Endothelial cell of umbilical vein (primary cell): ENCODE measurements at regions not wholly inside any gene's neighbourhood (a gene's known extent, or its start where the extent isn't known, plus 50 kb on each side); places are given as distances from the start of the nearest gene placed in this dataset.

Experiments
- BruUV-seq: library from RNA; stranded (reverse); fragments of 400-500 nt; replicated peaks from 2 replicates; lab custom pipeline; 2021; lab: Mats Ljungman, UMichigan
- CTCF ChIA-PET: fragments of 300-600, 350-600 bp; sonication (Branson Sonifier 250); formaldehyde crosslinking; loops from one replicate; lab custom pipeline; 2021; ENCODE audit warnings: antibody characterized with exemption, inconsistent platforms; lab: Charles Lee
- POLR2A ChIA-PET: fragments of 300-600, 350-600 bp; sonication (Branson Sonifier 250); formaldehyde crosslinking; loops from one replicate; lab custom pipeline; 2021; ENCODE audit warnings: antibody characterized with exemption, inconsistent platforms; lab: Charles Lee
- DNase-seq: peaks from one replicate; pipeline ENCODE4 v3.0.0-alpha.2; 2011; ENCODE audit warnings: low read depth, low spot score
- FAIRE-seq: peaks from 2 replicates; lab custom pipeline; 2011; peaks lifted over from hg19 to GRCh38; lab: Jason Lieb, UNC
- H2AFZ ChIP-seq: 2 replicates; pipeline ENCODE4 v1.6.0; 2012; ENCODE audit warnings: low read depth, low read length, control low read depth, inconsistent platforms
- H3K27ac ChIP-seq: 2 replicates; pipeline ENCODE4 v1.5.1; 2011; ENCODE audit warnings: low read depth, mild to moderate bottlenecking, control low read depth, low read length, moderate library complexity; ENCODE audit not compliant: insufficient read depth
- H3K27me3 ChIP-seq, 2 experiments: 2 replicates each; pipeline versions ENCODE4 v1.6.0 to v1.6.1; 2011; ENCODE audit warnings: low read length in 2 of 2, mixed read lengths in 1 of 2; ENCODE audit not compliant: control insufficient read depth in 2 of 2, insufficient read depth in 2 of 2
- H3K36me3 ChIP-seq, 2 experiments: 2 replicates in 1 of 2; 3 replicates in 1 of 2; pipeline ENCODE4 v1.5.1; 2011; ENCODE audit warnings: low read length in 2 of 2, mild to moderate bottlenecking in 1 of 2, moderate library complexity in 1 of 2; ENCODE audit not compliant: control insufficient read depth in 2 of 2, insufficient read depth in 2 of 2; ENCODE audit errors: extremely low read depth in 1 of 2
- H3K4me1 ChIP-seq: 3 replicates; pipeline ENCODE4 v1.5.1; 2011; ENCODE audit warnings: mild to moderate bottlenecking, low read length; ENCODE audit not compliant: control insufficient read depth, insufficient read depth; ENCODE audit errors: extremely low read depth
- H3K4me2 ChIP-seq: 2 replicates; pipeline ENCODE4 v1.6.1; 2011; ENCODE audit warnings: low read length, control low read depth, mixed read lengths; ENCODE audit not compliant: insufficient read depth
- H3K4me3 ChIP-seq, 3 experiments: fragments of 200-600 bp in 1 of 3; sonication (generic), shearing (Covaris generic) in 1 of 3; replicated peaks in 1 of 3; 2 replicates each; pipeline ENCODE4 v1.5.1; 2011 to 2016; ENCODE audit warnings: control low read depth in 3 of 3, low read length in 3 of 3, mild to moderate bottlenecking in 2 of 3, inconsistent platforms in 1 of 3, low read depth in 1 of 3, moderate library complexity in 1 of 3; ENCODE audit not compliant: insufficient read depth in 1 of 3
- H3K79me2 ChIP-seq: 2 replicates; pipeline ENCODE4 v1.6.0; 2012; ENCODE audit warnings: low read length, inconsistent platforms; ENCODE audit not compliant: control insufficient read depth, insufficient read depth
- H3K9ac ChIP-seq: replicated peaks from 2 replicates; pipeline ENCODE3; 2011; ENCODE audit warnings: low read length, control low read depth; ENCODE audit not compliant: insufficient read depth; ENCODE audit errors: extremely low read depth
- H3K9me1 ChIP-seq: replicated peaks from 3 replicates; pipeline ENCODE4 v1.6.0; 2011; ENCODE audit warnings: mild to moderate bottlenecking, low read length; ENCODE audit not compliant: control insufficient read depth, insufficient read depth; ENCODE audit errors: extremely low read depth
- H3K9me3 ChIP-seq: replicated peaks from 2 replicates; pipeline ENCODE4 v1.5.1; 2012; ENCODE audit warnings: low read length, inconsistent platforms; ENCODE audit not compliant: control insufficient read depth, insufficient read depth
- H4K20me1 ChIP-seq: replicated peaks from 2 replicates; pipeline ENCODE3; 2011; ENCODE audit warnings: mild to moderate bottlenecking, low read length; ENCODE audit not compliant: control insufficient read depth, insufficient read depth; ENCODE audit errors: extremely low read depth
- EZH2 ChIP-seq: IDR thresholded peaks from 2 replicates; pipeline ENCODE4 v1.6.1; 2012; ENCODE audit warnings: borderline replicate concordance, low read depth, mild to moderate bottlenecking, moderate library complexity, low read length, inconsistent platforms; ENCODE audit not compliant: severe bottlenecking
- FOS ChIP-seq: IDR thresholded peaks from 2 replicates; pipeline ENCODE4 v1.6.1; 2011; ENCODE audit warnings: mild to moderate bottlenecking, low read length, moderate library complexity, borderline replicate concordance; ENCODE audit not compliant: insufficient read depth
- GATA2 ChIP-seq: IDR thresholded peaks from 2 replicates; pipeline ENCODE4 v1.7.0; 2011; ENCODE audit warnings: low read depth, mild to moderate bottlenecking, moderate library complexity, mixed read lengths, low read length; ENCODE audit not compliant: insufficient read length, insufficient read depth
- JUN ChIP-seq: IDR thresholded peaks from 2 replicates; pipeline ENCODE4 v1.6.1; 2011; ENCODE audit warnings: borderline replicate concordance, low read depth; ENCODE audit not compliant: insufficient read length, insufficient read depth
- MYC ChIP-seq: IDR thresholded peaks from one replicate; pipeline ENCODE4 v1.6.1; 2011; ENCODE audit warnings: mild to moderate bottlenecking, low read depth, low read length
- POLR2A ChIP-seq: IDR thresholded peaks from 2 replicates; pipeline ENCODE4 v1.6.1; 2012; ENCODE audit warnings: low read depth, mild to moderate bottlenecking, control low read depth, low read length
- POLR2AphosphoS5 ChIP-seq: IDR thresholded peaks from 2 replicates; pipeline ENCODE4 v1.6.1; 2012; ENCODE audit warnings: low read depth, mild to moderate bottlenecking, control low read depth, low read length, moderate library complexity; ENCODE audit not compliant: insufficient read depth
- dilution Hi-C: fragments of 300-500 bp; cut with MboI; formaldehyde crosslinking; loops from one replicate; pipeline ENCODE4 v1.15.0; 2019; ENCODE audit warnings: low sequenced_read_pairs; ENCODE audit not compliant: extremely low pct_ligation_motif_present
- intact Hi-C: fragments of 100-400 bp; cut with micrococcal nuclease; formaldehyde crosslinking; loops from one replicate; pipeline ENCODE4 v1.10.0; 2022
- TF ChIP-seq, protein P1 (sequence below), 2 donors: IDR thresholded peaks; 1 replicate in 1 of 2; 2 replicates in 1 of 2; pipeline ENCODE4 v1.5.1; 2011; ENCODE audit warnings: low read length in 2 of 2, mild to moderate bottlenecking in 2 of 2, moderate library complexity in 2 of 2, control low read depth in 1 of 2, inconsistent platforms in 1 of 2, low read depth in 1 of 2; ENCODE audit not compliant: insufficient read depth in 1 of 2; ENCODE audit errors: extremely low read depth in 1 of 2
- TF ChIP-seq, protein P2 (sequence below): IDR thresholded peaks from 2 replicates; pipeline ENCODE4 v1.6.1; 2011; ENCODE audit not compliant: insufficient read depth, insufficient read length

DNA sequence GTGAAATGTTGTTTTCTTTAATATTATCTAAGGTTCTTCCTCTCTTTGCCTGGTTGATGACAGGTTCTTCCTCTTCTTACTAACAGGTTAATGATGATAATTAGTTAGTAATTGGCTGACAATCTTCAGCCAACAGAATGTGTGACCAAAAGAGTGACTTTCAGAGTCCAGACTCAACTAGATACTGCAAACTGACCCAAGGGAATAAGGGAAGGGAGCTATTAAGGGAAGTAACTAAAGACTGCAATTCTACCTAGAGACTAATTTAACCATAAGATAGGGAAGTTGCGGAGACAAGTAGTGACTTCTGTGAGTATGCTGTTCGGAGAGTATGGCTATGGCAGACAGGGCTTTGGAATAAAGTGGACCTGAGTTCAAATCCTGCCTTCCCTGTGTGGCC is 127.3 kb upstream of the TACR1 start:
- H2AFZ ChIP-seq = no peak overlapping the region
- TF ChIP-seq FOS (no peak), GATA2 (no peak), EZH2 (no peak), MYC (no peak), POLR2A (no peak), POLR2AphosphoS5 (no peak), JUN (no peak)
- TF ChIP-seq, protein P1, sequence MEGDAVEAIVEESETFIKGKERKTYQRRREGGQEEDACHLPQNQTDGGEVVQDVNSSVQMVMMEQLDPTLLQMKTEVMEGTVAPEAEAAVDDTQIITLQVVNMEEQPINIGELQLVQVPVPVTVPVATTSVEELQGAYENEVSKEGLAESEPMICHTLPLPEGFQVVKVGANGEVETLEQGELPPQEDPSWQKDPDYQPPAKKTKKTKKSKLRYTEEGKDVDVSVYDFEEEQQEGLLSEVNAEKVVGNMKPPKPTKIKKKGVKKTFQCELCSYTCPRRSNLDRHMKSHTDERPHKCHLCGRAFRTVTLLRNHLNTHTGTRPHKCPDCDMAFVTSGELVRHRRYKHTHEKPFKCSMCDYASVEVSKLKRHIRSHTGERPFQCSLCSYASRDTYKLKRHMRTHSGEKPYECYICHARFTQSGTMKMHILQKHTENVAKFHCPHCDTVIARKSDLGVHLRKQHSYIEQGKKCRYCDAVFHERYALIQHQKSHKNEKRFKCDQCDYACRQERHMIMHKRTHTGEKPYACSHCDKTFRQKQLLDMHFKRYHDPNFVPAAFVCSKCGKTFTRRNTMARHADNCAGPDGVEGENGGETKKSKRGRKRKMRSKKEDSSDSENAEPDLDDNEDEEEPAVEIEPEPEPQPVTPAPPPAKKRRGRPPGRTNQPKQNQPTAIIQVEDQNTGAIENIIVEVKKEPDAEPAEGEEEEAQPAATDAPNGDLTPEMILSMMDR (IDR thresholded peaks at IDR 0.05; ENCODE audit: extremely low read depth in 1 of 2, insufficient read depth in 1 of 2, low read depth in 1 of 2, low read length in 2 of 2) = no peak
- TF ChIP-seq, protein P2, sequence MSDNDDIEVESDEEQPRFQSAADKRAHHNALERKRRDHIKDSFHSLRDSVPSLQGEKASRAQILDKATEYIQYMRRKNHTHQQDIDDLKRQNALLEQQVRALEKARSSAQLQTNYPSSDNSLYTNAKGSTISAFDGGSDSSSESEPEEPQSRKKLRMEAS = no peak
- no peaks in the 10 kb centered on the region for H3K9me3 ChIP-seq
- H3K4me2 ChIP-seq = no peak overlapping the region
- no peaks in the 10 kb centered on the region for H3K79me2 ChIP-seq
- DNase-seq (no peak), FAIRE-seq (no peak)
- BruUV-seq = no TSS peak
- H3K9me1 ChIP-seq = no peaks in the 10 kb centered on the region
- H3K36me3 ChIP-seq = no peaks in the 10 kb centered on the region
- no peaks in the 10 kb centered on the region for H4K20me1 ChIP-seq
- no peak overlapping the region for H3K27ac ChIP-seq
- intact Hi-C loops = no loop called here
- no peaks in the 10 kb centered on the region for H3K4me1 ChIP-seq
- H3K4me3 ChIP-seq = no peak overlapping the region
- dilution Hi-C loops = no loop called here
- POLR2A ChIA-PET = no interaction called here
- no peak overlapping the region for H3K9ac ChIP-seq
- H3K27me3 ChIP-seq = no peaks in the 10 kb centered on the region
- CTCF ChIA-PET = no interaction called here
